HG03064 (cell line): ENCODE measurements at regions not wholly inside any gene's neighbourhood (a gene's known extent, or its start where the extent isn't known, plus 50 kb on each side); places are given as distances from the start of the nearest gene placed in this dataset.

Experiments
- ATAC-seq: cut with Tn5 transposase; IDR thresholded peaks from one replicate; pipeline ENCODE4 v1.9.1; 2021; ENCODE audit warnings: low read depth; ENCODE audit not compliant: unreplicated experiment

DNA sequence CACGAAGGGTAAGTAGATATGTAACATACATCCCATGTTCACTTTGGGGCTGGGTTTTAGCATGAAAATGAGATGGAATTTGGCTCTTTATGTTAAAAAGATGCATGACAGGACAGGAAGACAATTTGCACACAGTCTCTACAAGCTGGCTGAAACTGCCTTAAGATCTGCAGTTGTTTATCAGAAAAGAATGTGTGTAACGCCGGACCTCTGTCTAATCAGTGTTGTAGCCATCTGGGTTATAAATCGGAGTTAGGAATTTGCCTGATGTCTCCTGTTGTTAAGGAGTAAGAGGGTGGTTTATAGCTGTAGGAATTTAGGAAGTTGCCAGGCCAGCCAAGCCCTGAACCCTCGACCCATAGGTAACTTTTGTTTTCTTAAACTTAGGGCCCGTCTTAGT is 562.9 kb upstream of the FAT1 start:
- no peak for ATAC-seq

DNA sequence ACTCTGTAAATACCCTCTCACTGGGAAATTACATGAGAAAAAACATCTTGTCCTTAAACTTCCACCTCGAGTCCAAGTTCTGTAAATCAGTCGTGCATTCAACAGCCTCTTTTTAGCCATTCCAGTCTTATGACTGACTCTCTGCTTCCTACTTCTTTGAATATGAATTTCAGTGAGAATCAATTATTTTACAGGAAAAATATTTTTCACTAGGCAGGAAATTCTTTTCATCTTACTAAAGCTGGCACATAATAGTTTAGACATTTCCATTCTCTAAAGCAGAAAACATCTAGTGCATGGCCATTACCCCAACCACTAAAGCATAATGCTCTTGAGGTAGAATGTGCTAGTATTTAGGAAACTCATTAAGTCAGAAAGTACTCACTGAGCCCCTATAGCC is 565.7 kb upstream of the FAT1 start:
- ATAC-seq = no peak

DNA sequence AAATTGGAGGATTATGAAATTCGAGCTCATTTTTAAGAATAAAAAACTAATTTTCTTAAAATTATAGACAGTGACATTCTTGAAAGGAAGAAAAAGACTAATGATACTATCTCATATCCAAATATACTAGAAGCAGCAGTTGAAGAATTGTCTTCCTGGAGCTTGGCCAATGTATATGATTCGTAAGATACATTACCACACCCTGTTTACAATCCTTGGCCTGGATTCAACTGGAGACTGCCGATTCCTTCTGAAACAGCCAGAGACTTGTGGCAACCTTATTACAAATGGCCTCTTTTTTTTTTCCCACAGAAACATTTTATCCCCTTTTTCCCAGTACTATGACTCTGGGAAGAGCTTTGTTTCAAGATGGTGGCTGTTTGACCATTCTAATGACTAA is 571.2 kb upstream of the FAT1 start:
- no peak for ATAC-seq

DNA sequence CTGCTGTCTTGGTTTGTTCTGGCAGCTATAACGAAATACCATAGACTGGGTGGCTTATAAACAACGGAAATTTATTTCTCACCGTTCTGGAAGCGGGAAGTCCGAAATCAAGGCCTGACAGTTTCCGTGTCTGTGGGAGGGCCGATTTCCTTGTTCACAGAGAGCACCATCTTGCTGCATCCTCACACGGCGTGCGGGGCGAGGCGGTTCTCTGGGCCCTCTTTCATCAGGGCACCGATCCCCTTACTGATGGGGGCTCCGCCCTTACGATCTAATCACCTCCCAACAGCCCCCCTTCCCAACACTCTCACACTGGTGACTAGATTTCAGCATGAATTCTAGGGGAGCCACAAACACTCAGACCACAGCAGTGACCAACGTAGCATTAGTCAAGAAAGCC is 578.3 kb upstream of the FAT1 start:
- no peak for ATAC-seq

DNA sequence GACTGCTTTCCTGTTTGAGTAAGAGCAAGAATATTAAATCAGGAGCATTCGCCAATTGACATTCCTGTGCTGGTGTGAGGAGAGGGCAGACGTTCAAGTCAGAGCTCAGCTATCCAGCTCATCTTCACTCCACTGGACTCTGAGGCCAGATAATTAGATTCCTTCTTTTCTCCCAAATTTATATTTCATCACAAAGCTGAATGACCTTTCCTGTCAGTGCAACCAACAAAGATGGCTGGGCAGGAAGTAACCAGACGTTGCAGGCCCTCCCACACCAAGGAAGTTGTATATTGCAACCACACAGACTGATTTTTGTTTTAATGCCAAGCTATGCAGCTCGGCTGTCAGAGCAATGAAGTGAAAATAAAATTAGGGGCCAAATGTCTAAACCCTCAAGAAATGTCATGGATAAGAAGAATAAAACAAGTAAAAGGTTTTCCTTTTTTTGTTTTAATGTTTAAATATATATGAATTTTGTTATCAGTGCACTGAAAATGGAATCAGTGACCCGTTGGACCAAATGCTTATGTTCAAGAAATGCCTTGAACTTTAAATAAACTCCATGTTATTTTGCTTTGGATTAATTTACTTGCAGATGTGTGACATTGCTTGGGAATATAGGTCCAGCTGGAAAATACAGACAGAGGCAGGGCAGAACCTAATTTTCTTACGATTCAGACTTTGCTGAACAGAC is 578.9 kb upstream of the FAT1 start:
- ATAC-seq = no peak

DNA sequence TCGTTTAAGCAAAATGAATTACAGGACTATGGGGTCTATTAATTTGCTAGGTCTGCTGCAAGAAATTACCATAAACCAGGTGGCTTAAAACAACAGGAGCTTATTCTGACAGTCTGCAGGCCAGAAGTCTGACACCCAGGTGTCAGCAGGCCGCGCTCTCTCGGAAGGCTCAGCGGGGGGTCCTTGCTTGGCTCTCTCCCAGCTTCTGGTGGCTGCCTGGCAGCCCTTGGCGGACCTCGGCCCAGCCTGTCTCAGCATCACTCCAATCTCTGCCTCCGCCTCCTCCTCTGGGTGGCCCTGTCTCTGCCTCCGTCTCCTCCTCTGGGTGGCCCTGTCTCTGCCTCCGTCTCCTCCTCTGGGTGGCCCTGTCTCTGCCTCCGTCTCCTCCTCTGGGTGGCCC is 580.5 kb upstream of the FAT1 start:
- no peak for ATAC-seq

DNA sequence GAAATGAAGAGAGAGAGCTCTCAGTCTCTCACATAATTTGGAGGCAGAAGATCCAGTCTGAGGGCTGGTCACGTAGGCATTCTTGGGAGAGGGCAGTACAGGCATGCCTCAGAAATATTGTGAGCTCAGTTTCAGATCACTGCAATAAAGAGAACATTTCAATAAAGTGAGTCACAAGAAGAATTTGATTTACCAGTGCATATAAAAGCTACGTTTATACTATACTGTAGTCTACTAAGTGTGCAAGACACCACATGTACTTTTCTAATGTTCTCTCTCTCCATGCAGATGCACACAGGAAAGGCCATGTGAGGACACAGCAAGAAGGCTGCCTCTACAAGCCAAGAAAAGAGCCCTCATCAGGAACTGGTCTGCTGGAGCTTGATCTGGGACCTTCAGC is 583.5 kb upstream of the FAT1 start:
- ATAC-seq = no peak

DNA sequence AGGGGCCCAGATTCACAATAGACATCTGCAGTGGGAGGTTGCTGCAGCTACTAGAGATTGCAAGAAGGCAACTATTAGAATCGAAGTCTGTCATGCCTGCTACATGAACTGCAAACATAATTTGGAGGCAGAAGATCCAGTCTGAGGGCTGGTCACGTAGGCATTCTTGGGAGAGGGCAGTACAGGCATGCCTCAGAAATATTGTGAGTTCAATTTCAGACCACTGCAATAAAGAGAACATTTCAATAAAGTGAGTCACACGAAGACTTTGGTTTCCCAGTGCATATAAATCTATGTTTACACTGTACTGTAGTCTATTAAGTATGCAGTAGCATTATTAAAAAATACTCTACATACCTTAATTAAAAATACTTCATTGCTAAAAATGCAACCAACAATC is 585.8 kb upstream of the FAT1 start:
- no peak for ATAC-seq

DNA sequence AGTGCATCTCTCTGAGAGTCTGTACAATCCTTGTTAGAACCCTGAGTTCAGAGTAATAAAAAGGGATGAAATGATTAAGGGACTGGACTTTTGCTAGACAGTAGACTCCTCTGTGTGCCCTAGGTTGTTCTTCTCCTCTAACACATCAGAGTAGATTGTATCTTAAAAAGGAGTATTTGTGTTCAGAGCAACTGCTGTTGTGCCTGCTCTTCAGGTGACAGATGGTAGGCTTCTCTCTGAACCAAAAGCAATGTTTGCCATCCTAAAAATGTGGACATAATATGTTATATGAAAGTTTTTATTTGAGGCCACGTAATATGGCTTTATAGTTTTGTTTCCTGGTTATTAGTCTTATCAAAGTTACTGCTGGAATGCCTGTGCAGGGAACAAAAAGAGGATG is 588.6 kb upstream of the FAT1 start:
- no peak for ATAC-seq

DNA sequence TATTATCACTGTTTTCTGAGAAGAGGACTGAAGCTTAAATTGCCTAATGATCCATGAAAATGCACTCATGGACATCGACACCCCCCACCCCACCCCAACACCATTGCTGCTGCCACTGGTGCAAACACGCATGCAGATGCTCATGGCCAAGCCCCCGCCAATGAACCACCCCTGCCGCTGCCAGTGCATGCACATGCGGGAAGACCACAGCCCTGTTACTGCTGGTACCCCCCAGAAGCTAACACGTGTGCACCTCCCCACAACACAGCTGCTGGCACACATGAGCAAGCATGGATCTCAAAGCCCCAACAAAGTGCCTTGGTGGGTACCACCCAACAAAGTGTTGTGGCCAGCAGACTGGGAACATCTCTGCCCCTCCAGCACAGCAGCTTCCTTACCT is 594.1 kb upstream of the FAT1 start:
- no peak for ATAC-seq

DNA sequence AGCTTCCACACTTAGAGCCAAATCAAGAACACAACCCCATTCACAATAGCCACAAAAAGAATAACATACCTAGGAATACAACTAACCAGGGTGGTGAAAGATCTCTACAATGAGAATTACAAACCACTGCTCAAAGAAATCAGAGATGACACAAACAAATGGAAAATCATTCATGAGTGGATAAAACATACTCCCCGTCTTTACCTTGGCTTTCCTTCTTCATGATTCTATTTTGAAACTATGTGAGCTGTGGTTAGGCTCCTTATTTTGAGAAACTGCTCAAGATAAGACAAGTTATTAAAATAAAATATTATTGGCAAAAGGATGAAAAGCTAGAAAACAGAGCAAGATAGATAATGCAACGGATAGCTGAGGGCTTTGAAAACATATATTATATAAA is 598.1 kb upstream of the FAT1 start:
- no peak for ATAC-seq

DNA sequence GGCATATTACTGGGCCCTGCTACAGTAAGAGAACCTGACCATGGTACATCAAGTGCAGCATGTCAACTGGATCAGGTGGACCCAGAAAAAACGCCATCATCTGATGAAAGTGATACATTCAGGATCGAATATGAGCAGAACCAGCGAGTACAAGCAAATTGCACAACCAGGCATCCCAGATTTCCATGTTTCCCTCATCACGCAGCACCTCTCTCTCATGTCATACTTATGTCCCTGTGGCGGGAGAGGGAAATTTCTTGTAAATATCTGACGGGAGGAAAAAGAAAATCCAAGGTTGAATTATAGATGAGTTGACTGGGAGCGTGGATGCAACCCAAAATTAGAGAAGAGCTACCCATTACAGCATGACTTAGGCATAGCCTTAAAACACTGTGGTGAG is 608.5 kb upstream of the FAT1 start:
- ATAC-seq = no peak

DNA sequence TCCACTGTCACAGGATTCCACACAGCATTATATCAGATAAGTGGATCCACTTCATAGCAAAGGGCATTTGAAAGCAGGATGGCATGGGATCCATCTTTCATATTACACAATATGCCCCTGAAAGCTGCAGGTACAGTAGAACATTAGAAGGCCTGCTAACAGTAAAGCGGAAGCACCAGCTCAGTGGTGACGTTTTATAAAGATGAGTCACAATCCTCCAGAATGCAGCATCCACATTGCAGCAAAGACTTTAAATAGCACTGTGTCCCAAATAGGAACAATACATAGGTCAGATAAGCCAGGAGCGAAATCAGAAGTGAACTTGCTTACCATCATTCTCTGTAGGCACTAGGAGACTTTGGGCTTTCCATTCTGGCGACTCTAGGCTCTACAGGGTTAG is 609.5 kb upstream of the FAT1 start:
- no peak for ATAC-seq

DNA sequence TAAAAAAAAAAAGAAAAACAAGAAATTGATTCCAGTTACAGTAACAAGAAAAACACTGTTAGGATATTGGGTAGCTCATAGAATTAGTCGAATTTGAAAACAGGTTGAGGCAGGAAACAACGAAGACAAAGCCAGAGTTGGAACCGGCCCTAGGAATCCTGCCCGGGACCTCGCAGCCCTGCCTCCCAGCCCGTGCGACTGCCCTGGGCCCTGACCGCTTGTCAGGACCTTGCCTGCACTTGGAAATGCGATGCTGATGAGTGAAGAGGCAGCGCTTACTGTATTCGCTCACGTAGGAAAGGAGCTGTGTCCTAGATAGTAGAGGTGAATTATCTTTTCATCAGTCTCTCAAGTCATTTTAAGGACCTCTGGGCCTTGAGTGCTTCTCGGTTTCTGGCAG is 611.7 kb upstream of the FAT1 start:
- no peak for ATAC-seq

DNA sequence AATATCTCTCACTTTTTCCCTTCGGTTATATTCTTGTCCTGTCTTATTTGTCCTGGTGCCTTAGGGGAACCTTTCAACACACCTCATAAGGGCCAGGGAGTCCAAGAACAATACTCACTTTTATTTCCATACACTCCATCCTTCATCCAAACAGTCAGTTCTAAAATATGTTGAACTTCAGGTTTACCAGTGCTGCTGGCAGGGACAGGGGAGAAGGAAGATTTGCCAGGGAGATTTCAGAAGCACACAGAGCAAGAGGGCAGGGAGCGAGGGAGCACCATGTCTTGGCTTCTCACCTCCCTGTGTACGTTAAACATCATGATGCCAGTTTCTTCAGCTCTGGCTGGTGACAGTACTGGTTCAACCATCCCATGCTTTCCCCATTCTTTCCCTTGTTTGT is 631.1 kb upstream of the FAT1 start:
- no peak for ATAC-seq

DNA sequence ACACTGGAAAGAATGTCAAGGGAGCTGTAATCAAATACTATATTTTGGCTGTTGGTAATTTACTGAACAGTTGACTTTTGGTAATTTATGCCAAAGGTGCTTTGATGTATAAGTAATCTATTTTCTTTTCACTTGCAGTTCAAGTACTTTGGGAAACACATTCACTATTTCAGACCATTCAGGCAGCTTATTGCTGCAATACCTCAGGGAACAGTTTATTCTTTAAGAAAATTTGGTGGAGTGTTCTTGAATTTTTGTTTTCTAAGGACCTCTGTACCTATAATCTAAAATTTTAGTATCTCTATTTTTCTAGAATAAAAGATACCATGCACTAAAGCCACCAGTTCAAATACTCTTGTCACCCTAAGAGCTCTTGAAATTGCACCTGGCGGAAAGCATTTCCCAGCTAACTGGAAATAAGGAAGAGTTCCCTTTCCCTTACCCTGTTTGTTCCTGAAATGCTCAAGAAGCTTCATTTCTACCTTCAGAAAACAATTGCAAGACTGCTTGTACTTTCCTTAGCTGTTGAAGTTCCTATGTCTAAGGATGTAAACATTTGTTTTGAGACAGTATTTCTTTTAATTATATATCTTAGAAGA is 633.5 kb upstream of the FAT1 start:
- no peak for ATAC-seq

DNA sequence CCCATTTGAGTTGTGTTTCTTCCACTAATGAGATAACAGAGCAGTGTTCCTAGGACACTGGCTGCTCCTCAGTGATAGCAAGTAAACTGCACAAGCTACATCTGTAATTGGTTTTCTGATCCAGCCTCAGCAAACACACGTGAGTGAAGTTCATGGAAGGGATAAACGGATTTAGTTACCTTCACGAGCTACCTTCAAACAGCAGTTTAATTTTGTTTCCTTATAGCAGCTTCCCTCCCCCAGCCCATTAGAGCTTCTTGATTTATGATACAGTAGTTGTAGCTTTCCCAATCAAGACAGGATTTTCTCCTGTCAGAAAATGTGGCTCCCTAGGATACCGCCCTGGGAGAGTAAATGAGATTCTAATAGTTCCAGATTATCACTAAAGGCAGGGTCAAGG is 634.2 kb upstream of the FAT1 start:
- no peak for ATAC-seq

DNA sequence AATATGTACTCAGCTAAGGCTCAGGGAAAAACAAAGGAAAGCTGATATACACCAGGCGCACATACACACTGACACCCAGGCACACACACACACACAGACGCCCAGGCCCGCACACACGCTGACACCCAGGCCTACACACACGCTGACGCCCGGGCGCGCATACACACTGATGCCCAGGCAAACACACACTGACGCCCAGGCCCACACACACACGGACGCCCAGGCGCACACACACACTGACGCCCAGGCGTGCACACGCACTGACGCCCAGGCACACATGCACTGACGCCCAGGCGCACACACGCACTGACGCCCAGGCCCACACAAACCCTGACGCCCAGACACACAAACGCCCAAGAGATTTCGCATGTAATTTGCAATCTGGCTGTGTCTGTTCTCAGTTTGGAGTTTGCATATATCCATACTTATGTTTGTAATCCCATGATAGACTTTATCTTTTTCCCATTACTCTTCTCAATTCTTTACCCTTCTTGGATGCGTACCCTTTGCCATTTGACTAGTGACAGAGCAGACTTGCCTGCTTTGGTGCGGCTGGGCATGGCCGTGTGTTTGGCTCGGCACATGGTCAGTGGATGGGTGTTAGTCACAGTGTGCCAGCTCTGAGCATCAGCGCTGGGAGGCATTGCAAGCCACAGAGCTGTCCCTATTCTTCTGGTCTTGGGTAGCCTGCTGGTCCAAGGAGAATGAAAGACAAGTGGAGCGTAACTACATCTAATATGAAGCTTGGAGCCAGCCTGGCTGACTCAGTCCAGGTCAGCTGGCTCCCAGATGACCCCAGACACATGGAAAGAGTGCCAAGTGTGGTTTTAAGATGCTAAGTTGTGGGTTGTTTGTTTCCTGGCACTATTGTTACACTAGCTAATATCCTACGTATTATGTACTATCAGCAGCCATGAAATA is 632.4 kb upstream of the ZFP42 start:
- no peak for ATAC-seq

DNA sequence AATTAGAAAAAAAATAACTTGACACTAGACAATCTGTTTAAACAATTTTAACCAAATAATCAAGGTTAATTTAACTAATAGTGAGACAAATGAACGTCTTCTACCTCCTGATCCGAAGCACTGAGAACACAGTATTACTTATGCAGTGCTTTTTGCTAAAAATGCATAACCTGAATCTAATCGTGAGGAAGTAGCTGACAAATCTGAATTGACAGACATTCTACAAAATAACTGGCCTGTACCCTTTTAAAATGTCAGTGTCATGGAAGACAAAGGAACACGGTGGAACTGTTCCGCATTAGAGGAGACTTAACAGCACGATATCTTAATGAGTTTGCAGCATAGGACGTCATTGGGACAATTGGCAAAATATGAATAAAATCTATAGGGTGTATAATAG is 631.2 kb upstream of the ZFP42 start:
- no peak for ATAC-seq

DNA sequence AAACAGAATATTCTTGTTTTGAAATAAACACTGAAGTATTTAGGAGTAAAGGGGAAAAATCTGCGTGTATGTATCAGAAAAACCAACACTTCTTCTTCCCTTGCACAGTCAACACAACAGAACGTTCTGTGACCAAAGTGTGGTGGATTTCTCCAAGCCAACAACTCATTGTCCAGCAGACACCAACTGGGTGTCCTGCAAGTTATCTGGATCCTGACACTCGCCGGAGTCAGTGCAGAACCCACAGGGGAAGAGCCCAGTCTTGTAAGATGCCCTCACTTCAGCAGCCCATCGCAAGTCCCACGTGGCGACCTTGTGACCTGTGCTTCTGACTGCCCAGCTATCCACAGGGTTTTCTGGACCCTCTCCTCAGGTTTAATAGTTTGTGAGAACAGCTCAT is 630.7 kb upstream of the ZFP42 start:
- ATAC-seq = no peak

DNA sequence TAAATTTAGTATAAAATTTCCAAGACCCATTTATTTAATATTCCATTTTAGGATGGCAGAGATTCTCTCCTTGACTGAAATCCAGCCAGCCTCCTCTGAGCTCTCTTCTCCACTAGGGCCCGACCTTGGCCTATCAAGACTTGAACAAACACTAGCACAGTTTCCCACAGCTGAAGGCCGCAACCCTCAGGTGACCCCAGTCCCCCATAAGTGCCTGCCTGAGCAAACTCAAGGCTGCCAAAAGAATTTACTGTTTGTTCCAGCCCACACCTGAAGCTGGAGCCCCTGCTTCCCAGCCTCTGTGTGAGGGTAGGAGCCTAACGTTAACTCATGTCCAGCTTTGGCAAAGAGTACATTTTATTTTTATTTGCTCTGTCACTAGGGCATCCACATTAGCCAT is 629.0 kb upstream of the ZFP42 start:
- ATAC-seq = no peak

DNA sequence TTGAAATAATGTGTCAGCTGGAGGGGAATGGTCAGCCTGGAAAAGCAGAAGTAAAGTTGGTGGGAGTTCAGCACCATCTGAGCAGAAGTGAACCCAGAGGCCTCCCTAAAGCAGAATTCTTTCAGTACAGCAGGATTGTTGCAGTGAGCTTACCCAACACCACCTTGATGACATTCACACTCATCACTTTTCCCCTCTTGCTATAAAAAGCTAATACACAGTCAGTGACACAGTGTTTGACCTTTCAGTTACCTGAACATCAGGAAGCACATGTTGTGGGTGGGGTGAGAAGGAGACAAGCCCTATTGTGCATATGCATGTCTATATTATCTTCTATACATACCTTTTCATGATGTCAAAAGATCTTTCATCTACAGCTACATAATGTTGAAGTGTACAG is 624.7 kb upstream of the ZFP42 start:
- no peak for ATAC-seq
